Embryonic facial prominence (tissue), 1 donor: ENCODE measurements at regions not wholly inside any gene's neighbourhood (a gene's known extent, or its start where the extent isn't known, plus 50 kb on each side); places are given as distances from the start of the nearest gene placed in this dataset.

Experiments used
- DNase-seq: peaks from one replicate; pipeline ENCODE4 v3.0.0-alpha.2; 2016; ENCODE audit errors: extremely low spot score

- DNase-seq: no peak
These were observed 264.0 kb upstream of the PITX2 start for GRCh38 chr4:110886856-110887255.

GRCh38 chr4:110897784-110898183 lies 274.9 kb upstream of the PITX2 start:
- DNase-seq: no peak

- DNase-seq: no peak
These were observed 275.4 kb upstream of the PITX2 start for GRCh38 chr4:110898290-110898689.

- no peak for DNase-seq
These were observed 277.4 kb upstream of the PITX2 start for GRCh38 chr4:110900213-110900769.

DNA sequence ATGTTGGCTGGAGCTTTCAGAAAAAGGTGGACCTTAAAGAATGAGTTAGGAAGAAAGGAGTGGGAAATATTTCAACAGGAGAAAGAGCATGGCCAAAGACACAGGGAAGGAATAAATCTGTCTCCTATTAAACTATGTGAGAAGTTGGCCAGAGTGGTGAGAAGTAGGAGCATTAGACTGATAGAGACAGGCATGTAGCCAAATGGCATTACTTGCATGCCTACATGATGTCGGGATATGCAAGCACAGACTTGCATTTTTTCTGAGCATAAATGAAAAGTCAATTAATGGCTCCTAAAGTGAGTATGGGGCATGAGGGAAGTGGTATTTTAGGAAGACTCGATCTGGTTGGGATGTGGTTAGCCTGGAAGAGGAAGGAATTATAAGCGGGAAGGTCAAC lies 279.6 kb upstream of the PITX2 start:
- DNase-seq: no peak

- no peak for DNase-seq
These were observed 281.7 kb upstream of the PITX2 start for GRCh38 chr4:110904435-110905065.

DNA sequence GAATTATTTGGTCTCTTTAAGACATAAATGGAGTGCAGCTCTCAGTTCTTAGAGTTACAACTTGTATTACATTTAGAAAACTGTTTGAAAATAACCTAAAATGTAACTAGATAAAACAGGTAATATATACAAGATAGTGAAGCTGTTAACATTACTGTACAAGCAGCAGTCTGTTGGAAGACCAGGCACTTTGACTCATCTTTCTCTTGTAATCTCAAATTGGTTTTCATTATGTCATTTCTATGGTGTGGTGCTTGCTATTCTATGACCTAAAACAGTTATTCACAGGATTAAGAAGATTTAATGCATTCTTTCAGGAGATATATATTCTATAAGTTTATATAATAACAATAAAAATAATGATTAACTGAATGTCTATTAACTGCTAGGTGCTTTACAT lies 282.5 kb upstream of the PITX2 start:
- DNase-seq: no peak

DNA sequence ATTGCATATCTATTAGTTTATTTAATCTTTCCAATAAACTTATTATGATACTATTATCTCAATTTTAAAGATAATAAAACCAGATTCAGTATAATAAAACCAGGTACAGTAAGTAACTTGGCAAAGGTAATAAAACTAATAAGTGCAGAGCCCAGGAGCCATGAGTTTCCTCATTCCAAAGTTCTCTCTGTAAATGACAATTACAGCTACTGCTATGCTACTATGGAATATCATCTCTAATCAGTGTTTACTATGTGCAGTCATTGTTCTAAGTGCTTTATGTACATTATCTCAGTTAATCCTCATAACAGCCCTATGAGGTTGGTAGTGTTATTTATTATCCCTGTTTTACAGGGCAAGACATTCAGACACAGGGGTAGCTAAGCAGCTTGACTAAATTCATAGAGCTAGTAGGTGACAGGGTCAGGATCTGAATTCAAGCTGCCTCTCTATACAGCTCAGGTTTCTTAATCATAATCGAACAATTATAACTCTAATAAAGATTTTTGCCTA lies 285.0 kb upstream of the PITX2 start:
- no peak for DNase-seq

- no peak for DNase-seq
These were observed 291.9 kb upstream of the PITX2 start for GRCh38 chr4:110914791-110915190.

DNA sequence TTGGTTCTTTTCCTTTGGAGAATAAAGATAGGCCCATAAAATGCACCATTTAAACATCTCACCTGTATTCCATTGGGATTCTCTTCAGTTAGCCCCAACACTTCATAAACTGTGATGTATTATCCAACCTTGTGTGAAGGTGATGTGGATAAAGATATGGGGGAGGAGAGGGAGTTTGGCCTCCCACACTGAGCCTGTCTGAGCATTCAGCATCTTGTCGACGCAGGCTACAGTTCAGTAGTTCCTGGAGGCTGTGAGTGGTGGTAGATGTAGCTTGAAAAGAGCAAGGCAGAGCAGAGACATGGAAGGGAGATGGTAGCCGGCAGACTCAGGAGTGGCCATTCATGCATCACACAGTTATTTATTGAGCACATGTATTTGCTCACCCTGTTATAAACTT lies 292.4 kb upstream of the PITX2 start:
- DNase-seq: no peak

DNA sequence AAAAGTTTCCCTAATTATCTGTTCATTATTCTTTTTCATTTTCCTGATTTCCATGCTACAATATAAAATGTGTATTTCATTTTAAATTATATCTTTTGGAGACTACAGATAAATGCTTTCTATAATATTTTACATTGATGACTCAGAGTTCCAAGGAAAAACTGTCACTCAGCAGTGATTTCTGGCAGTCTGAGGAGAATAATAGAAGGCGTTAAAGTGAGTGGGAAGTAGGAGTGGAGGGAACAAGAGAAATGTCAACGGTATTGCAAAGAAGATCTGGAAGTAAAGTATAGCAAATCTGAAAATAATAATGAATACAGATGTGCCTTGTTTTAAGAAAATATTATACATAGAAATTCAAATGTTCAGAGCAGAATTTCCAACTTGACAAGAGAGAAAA lies 293.6 kb upstream of the PITX2 start:
- DNase-seq: no peak

- DNase-seq: no peak
These were observed 295.0 kb upstream of the PITX2 start for GRCh38 chr4:110917835-110918234.

DNA sequence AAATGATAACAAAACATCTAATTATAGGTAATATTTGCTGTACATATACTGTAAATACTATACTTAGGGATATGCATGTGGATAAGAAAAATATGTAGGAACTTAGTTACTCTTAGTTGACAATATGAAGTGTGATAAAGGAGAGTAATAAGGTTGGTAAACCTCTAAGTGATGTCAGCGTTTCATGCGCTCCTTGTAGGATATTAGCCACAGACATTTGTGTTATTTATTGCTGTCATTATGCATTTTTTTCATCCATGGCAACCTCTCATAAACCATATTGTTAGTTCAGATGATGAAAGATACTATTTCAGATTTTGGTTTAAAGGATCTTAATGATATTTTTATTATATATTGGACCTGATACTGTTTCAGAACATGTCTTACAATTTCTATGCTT lies 298.1 kb upstream of the PITX2 start:
- no peak for DNase-seq

DNA sequence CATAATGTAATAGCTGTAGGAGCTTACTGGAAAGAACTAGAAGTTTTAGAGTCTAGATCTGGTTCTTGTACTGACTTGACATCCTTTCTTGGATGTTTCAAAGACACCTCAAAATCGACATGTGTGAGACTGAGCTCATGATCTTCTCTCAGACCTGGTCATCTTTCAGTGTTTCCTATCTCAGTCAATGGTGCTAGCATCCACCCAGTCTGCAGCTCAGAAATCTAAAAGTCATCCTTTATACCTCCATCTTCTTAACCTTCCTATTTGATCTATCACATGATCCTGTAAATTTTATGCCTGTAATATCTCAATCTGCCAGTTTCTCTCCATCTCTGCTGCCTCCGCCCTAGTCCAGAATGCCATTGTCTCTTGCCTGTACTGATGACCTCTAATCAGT lies 301.9 kb upstream of the PITX2 start:
- DNase-seq: no peak

DNA sequence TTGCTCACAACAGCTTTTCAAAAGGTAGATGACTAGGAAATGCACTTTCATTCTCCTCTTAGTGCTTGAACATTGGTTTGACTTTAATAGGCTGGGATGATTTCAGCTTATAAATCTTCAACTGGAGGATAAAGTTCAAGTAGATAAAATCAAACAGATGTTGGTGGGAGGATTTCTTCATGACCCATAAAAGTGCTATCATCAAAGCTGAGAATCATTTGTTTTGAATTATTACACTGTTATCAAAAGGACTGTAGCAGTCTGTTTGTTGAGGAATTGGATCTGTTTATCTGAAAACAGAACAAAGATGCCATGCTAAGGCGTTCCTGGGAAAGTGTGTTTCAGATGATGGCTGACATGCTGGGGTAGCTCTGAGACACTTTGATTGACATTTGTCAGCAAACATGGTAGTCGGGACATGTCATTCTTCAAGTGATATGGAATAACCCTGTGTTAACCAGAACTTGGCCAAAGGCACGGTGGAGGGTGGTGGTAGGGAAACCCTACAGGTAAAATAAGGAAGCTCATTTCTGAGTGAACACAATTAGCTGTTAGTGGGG lies 304.0 kb upstream of the PITX2 start:
- no peak for DNase-seq

- no peak for DNase-seq
These were observed 310.5 kb upstream of the PITX2 start for GRCh38 chr4:110933341-110933740.

DNA sequence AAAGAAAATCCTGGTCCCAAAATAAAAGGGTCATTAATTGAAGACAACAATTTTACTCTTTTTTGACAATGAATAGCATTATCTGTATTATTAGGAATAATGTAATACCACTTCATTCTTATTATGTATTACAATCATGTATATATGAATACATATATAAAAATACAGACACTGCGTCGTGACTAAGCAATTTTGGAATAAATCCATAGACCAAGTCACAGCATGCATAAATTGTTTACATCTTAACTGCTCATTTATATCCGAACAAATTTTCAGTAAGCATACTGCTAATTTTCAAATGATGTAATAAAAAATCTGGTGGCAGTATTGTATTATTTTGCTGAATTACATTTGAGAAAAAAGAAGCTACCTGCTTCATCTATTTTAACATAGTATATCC lies 321.6 kb upstream of the PITX2 start:
- no peak for DNase-seq

DNA sequence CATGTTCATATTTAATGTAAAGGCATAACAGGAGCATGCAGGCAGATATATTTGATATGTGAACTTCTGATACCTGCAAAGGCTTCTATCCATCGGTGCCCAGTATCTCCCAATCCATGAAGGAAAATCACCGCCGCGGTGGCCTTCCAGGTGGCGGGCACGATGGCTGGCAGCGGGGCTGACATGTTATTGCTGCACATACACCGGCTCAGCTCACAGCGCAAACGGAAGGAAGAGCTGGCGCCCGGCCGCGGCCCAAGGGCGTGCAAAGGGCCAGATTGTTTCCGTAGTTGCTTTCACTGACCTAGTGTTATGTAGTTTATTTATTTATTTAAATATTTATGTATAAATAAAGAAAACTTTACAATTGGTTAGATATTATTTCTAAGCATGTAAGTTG lies 322.7 kb upstream of the PITX2 start:
- DNase-seq: no peak

- no peak for DNase-seq
These were observed 326.7 kb upstream of the PITX2 start for GRCh38 chr4:110949542-110949941.

DNA sequence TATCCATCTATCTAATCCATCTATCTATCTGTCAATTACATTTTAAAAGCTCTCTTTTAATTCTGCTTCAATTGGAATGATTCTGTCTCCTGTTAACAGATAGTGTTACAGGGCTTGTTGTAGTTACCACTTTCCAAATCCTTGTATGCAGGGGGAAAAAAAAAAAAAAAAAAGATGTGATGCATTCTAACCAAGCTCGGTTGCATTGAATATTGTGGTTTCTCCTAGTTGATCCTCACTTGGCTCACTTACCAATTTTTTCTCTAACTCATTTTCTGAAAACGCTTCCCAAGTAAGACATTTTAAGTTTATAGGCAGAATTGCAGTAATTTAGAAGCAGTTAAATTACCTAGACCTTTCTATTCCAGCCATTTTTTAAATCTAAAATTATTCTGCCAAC lies 327.9 kb upstream of the PITX2 start:
- DNase-seq: no peak

- DNase-seq: no peak
These were observed 330.3 kb upstream of the PITX2 start for GRCh38 chr4:110953191-110953590.

DNA sequence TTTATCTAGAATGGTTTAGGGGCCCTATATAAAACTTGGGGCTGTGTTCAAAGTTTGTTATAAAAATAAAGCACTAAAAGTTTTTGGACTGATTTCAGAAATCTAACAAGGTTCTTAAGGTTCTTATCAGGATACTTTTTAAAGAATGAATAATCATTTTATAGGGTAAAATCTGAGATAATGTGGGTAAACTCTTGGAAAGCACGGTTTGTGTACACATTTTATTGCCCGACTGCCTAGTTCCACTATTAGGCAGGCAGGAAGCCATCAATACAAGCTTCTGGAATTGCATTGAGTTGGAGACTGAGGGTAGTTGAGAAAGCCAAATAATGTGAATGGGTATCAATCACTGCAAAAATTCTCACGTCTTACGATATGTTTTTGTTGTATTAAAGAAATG lies 331.0 kb upstream of the PITX2 start:
- no peak for DNase-seq

DNA sequence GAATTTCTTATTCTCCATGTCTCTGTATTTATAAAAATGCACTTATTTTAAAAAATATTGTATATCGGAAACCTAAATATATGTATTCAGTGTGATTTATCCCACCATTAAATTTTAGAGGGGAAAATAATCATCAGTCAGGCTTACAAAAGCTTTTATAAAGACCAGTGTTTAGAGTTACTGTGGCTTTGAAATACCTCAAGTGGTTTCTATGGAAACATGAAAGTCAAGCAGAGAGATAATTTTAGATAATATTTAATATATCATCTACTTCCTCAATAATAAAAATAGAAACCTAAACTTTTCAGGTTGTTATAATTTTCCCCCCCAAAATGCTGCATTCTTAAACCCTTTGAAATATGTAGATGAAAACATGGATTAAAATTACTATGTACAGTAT lies 332.9 kb upstream of the PITX2 start:
- no peak for DNase-seq
